Lung (tissue), 11 donors: ENCODE measurements at regions not wholly inside any gene's neighbourhood (a gene's known extent, or its start where the extent isn't known, plus 50 kb on each side); places are given as distances from the start of the nearest gene placed in this dataset.

Source experiments
- ATAC-seq: fragments of 200-7000 bp; cut with Tn5 transposase; one replicate; pipeline ENCODE4 v1.9.1; 2020; ENCODE audit warnings: moderate number of reproducible peaks; ENCODE audit not compliant: insufficient read depth, low FRiP score
- DNase-seq, 3 donors: peaks; one replicate each; pipeline ENCODE4 v3.0.0-alpha.2; 2013 to 2017
- H3K27ac ChIP-seq, 2 donors: one replicate each; pipeline ENCODE4 v1.5.1; 2013; ENCODE audit warnings: mild to moderate bottlenecking in 2 of 2, moderate library complexity in 2 of 2, control low read depth in 1 of 2, inconsistent platforms in 1 of 2, low read depth in 1 of 2, low read length in 1 of 2
- H3K27me3 ChIP-seq, 3 donors: one replicate each; pipeline ENCODE4 v1.5.1; 2013; ENCODE audit warnings: low read length in 2 of 3; ENCODE audit not compliant: control insufficient read depth in 3 of 3, insufficient read depth in 3 of 3
- H3K36me3 ChIP-seq, 4 donors: one replicate each; pipeline ENCODE4 v1.5.1; 2013; ENCODE audit warnings: low read length in 4 of 4, mild to moderate bottlenecking in 1 of 4, moderate library complexity in 1 of 4; ENCODE audit not compliant: control insufficient read depth in 4 of 4, insufficient read depth in 4 of 4
- H3K4me1 ChIP-seq, 5 donors: one replicate each; pipeline ENCODE4 v1.5.1; 2013; ENCODE audit warnings: low read length in 5 of 5, mild to moderate bottlenecking in 2 of 5, moderate library complexity in 1 of 5; ENCODE audit not compliant: control insufficient read depth in 5 of 5, insufficient read depth in 5 of 5
- H3K4me3 ChIP-seq: one replicate; pipeline ENCODE4 v1.5.1; 2013; ENCODE audit warnings: mild to moderate bottlenecking, control low read depth, moderate library complexity
- H3K9ac ChIP-seq, 2 donors: one replicate each; pipeline ENCODE4 v1.5.1; 2013; ENCODE audit warnings: low read length in 2 of 2, control low read depth in 1 of 2; ENCODE audit not compliant: insufficient read depth in 1 of 2
- H3K9me3 ChIP-seq, 4 donors: one replicate each; pipeline ENCODE4 v1.5.1; 2013; ENCODE audit warnings: low read length in 3 of 4, mild to moderate bottlenecking in 1 of 4, moderate library complexity in 1 of 4; ENCODE audit not compliant: control insufficient read depth in 4 of 4, insufficient read depth in 3 of 4
- WGBS, 2 donors: extraction: QIAGEN DNeasy Blood & Tissue Kit; methylation state at CpG; one replicate each; pipeline ENCODE4 v1.1.7; 2013; 5-methylcytosine and 5-hydroxymethylcytosine counted together
- TF ChIP-seq, protein P1 (sequence below): IDR thresholded peaks from 2 replicates; pipeline ENCODE4 v1.5.1; 2012; ENCODE audit warnings: mild to moderate bottlenecking; ENCODE audit errors: control extremely low read depth, extremely low read depth
- donor health status: control.
- donor health status: control.
- donor health status: Bipolar disorder and iron deficiency.
- donor health status: healthy.
- donor health status: DM: yes; HTN: yes; CAD: no.

DNA sequence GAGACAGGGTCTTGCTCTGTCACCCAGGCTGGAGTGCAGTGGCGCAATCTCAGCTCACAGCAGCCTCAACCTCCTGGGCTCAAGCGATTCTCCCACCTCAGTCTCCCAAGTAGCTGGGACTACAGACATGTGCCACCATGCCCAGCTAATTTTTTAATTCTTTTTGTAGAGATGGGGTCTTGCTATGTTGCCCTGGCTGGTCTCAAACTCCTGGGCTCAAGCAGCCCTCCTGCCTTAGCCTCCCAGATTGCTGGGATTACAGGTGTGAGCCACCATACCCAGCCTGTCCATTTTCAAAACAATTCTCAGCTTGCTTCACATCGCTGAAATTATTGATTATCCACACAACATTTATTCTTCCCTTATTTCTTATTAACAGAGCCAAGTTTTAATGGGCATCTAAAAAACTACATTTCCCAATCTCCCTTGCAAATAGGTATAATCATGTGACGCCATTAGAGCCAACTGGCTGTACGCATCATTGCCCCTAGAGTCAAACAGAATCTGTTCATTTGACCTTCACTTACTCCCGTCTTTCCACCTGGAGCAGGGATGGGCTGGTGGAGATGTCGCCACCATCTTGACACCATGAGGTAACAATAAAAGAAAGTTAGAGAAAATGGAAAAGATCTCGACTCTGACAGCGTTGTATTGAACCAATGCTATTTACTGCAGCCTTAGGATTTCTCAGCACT lies 148.0 kb upstream of the FOXF1 start:
- Histone ChIP-seq H3K9me3 (peaks cover 0 to 2% (median 0%) of the 10 kb centered on the region in 4 donors), H3K27ac (no peak overlapping the region), H3K36me3 (no peaks in the 10 kb centered on the region), H3K9ac (no peak overlapping the region), H3K4me3 (no peak overlapping the region), H3K27me3 (peaks cover 0 to 36% (median 0%) of the 10 kb centered on the region in 3 donors), H3K4me1 (peaks cover 0 to 42% (median 0%) of the 10 kb centered on the region in 5 donors)
- TF ChIP-seq, protein P1, sequence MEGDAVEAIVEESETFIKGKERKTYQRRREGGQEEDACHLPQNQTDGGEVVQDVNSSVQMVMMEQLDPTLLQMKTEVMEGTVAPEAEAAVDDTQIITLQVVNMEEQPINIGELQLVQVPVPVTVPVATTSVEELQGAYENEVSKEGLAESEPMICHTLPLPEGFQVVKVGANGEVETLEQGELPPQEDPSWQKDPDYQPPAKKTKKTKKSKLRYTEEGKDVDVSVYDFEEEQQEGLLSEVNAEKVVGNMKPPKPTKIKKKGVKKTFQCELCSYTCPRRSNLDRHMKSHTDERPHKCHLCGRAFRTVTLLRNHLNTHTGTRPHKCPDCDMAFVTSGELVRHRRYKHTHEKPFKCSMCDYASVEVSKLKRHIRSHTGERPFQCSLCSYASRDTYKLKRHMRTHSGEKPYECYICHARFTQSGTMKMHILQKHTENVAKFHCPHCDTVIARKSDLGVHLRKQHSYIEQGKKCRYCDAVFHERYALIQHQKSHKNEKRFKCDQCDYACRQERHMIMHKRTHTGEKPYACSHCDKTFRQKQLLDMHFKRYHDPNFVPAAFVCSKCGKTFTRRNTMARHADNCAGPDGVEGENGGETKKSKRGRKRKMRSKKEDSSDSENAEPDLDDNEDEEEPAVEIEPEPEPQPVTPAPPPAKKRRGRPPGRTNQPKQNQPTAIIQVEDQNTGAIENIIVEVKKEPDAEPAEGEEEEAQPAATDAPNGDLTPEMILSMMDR = no peak
- WGBS, 2 donors = 90 to 92% methylated on average over 9 of the region's 9 CpGs
- DNase-seq (no peak), ATAC-seq (no peak)

DNA sequence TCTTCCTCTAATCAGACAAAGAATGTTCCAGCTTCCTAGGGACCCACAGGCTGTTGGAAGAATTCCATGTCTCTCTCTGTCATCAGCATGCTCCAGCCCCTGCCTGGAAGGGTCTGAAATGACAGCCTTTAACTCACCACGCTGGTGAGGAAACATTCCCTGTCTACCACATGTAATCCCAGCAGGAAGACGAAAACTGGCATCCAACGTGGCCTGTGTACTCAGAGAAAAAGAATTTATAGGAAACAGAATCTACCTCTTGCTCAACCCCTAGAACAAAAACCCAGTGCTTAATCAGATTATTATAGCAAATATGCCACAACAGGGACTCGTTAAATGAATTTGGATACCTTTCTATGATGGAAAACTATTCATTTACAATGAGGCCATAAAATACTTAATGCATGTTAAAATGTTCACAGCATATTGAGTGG lies 147.3 kb upstream of the FOXF1 start:
- Histone ChIP-seq H3K9me3 (no peaks in the 10 kb centered on the region), H3K4me1 (peaks cover 0 to 49% (median 2%) of the 10 kb centered on the region in 5 donors), H3K9ac (no peak overlapping the region), H3K4me3 (no peak overlapping the region), H3K27ac (no peak overlapping the region), H3K36me3 (no peaks in the 10 kb centered on the region), H3K27me3 (peaks cover 0 to 40% (median 0%) of the 10 kb centered on the region in 3 donors)
- ATAC-seq (no peak), DNase-seq (peak; percentile 61 to 74 (median 68))
- TF ChIP-seq, protein P1 = no peak
- WGBS, 2 donors = 46 to 47% methylated on average over 4 of the region's 4 CpGs

DNA sequence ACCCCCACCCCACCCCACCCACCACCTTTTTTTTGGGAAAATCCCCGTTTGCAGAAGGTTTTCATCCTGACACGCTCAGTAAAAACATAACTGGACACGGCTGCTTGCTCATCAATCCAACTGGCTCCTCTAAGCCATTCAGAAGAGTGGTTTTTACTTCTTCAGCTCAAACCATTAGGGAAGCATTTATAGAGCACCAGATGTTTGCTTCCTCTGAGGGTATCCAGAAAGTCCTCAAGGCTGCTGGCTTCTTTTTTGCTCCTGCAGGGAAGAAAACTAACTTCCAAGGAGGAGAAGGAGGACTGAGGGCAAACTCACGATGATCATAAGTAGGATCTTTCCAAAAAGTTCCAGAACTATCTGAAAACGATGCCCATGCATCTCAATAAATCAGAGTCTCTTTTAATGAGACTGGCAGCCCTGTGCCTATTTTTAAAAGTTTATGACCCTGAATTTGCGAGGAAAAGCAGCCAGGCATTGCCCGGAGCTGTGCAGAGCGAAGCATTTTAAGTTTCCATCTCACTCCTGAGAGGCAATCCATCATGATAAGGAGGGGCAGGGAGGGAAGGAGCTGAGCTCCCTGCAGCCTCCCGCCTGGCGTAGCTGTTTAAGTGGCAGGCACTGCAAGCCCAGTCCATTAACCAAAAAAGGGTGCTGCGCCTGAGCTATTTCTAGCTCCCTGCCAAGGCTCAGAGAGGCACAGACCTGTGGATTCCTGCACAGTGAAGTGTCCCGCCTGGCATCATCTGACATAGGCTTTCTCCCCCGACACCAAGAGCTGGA lies 146.3 kb upstream of the FOXF1 start:
- no peaks in the 10 kb centered on the region for H3K36me3 ChIP-seq
- H3K27ac ChIP-seq = no peak overlapping the region
- ATAC-seq (no peak), DNase-seq (peak in 2 of 3 donors; percentile 52 to 58)
- H3K9me3 ChIP-seq = no peaks in the 10 kb centered on the region
- H3K27me3 ChIP-seq = peaks cover 0 to 45% (median 0%) of the 10 kb centered on the region in 3 donors
- peaks cover 0 to 49% (median 2%) of the 10 kb centered on the region in 5 donors for H3K4me1 ChIP-seq
- TF ChIP-seq, protein P1 = no peak
- H3K4me3 ChIP-seq = no peak overlapping the region
- WGBS, 2 donors = 53 to 55% methylated on average over 13 of the region's 13 CpGs
- H3K9ac ChIP-seq = no peak overlapping the region
